GM10266 (cell line): ENCODE measurements at regions not wholly inside any gene's neighbourhood (a gene's known extent, or its start where the extent isn't known, plus 50 kb on each side); places are given as distances from the start of the nearest gene placed in this dataset.
"Not testable (repeated sequence)": the region's sequence is repeated elsewhere in the genome, so short reads cannot be mapped to it uniquely, and the experiment has no call there.

Source experiments
- DNase-seq: peaks from one replicate; pipeline ENCODE4 v3.0.0; 2012; ENCODE audit errors: extremely low spot score
- CTCF ChIP-seq: IDR thresholded peaks from 2 replicates; pipeline ENCODE4 v1.5.1; 2012; ENCODE audit warnings: mild to moderate bottlenecking, low read depth; ENCODE audit not compliant: control insufficient read depth, insufficient read depth; ENCODE audit errors: missing control alignments

- peak; percentile 5 for DNase-seq
- no peak for TF ChIP-seq CTCF
Measured at GRCh38 chr5:1638658-1639400, 115.1 kb upstream of the LPCAT1 start.

- DNase-seq, result peak; percentile 6
- TF ChIP-seq CTCF, result no peak
Measured at GRCh38 chr5:1637639-1638481, 114.1 kb upstream of the LPCAT1 start.

GRCh38 chr5:1636981-1637638, 113.3 kb upstream of the LPCAT1 start:
- peak; percentile 4 for DNase-seq
- TF ChIP-seq CTCF, result no peak

- DNase-seq, result not testable (repeated sequence)
Measured at GRCh38 chr5:1636208-1636770, 112.5 kb upstream of the LPCAT1 start.

- DNase-seq, result peak; percentile 17
Measured at GRCh38 chr5:1635477-1635876, 111.7 kb upstream of the LPCAT1 start.

- TF ChIP-seq CTCF, result no peak
- no peak for DNase-seq
Measured at GRCh38 chr5:1634337-1634661, 110.5 kb upstream of the LPCAT1 start.

GRCh38 chr5:1633605-1634336, 110.0 kb upstream of the LPCAT1 start:
- peak; percentile 93 for DNase-seq
- no peak for TF ChIP-seq CTCF

GRCh38 chr5:1631004-1631403, 107.2 kb upstream of the LPCAT1 start:
- not testable (repeated sequence) for DNase-seq

- not testable (repeated sequence) for DNase-seq
Measured at GRCh38 chr5:1626397-1626796, 102.6 kb upstream of the LPCAT1 start.

GRCh38 chr5:1619531-1619930, 95.8 kb upstream of the LPCAT1 start:
- DNase-seq, result not testable (repeated sequence)

GRCh38 chr5:1618296-1618865, 94.6 kb upstream of the LPCAT1 start:
- DNase-seq, result not testable (repeated sequence)

- DNase-seq, result not testable (repeated sequence)
Measured at GRCh38 chr5:1617236-1617755, 93.5 kb upstream of the LPCAT1 start.

- DNase-seq, result not testable (repeated sequence)
Measured at GRCh38 chr5:1613515-1613914, 89.8 kb upstream of the LPCAT1 start.
